Endothelial cell (in vitro differentiated cells): ENCODE measurements at regions not wholly inside any gene's neighbourhood (a gene's known extent, or its start where the extent isn't known, plus 50 kb on each side); places are given as distances from the start of the nearest gene placed in this dataset.

Experiments
- DNase-seq: peaks from one replicate; pipeline ENCODE4 v3.0.0; 2021; ENCODE audit warnings: low spot score
- H3K27ac Mint-ChIP-seq: one replicate; pipeline ENCODE4 v1.8.0; 2021; ENCODE audit warnings: mixed read lengths, inconsistent platforms; ENCODE audit not compliant: unreplicated experiment
- H3K27me3 Mint-ChIP-seq: one replicate; pipeline ENCODE4 v1.8.0; 2021; ENCODE audit warnings: mild to moderate bottlenecking, moderate library complexity, mixed read lengths, inconsistent platforms; ENCODE audit not compliant: unreplicated experiment
- H3K36me3 Mint-ChIP-seq: one replicate; pipeline ENCODE4 v1.8.0; 2021; ENCODE audit warnings: mild to moderate bottlenecking, low read depth, mixed read lengths, inconsistent platforms; ENCODE audit not compliant: unreplicated experiment
- H3K4me1 Mint-ChIP-seq: one replicate; pipeline ENCODE4 v1.8.0; 2021; ENCODE audit warnings: mild to moderate bottlenecking, mixed read lengths, inconsistent platforms; ENCODE audit not compliant: unreplicated experiment
- H3K4me3 Mint-ChIP-seq: one replicate; pipeline ENCODE4 v1.8.0; 2021; ENCODE audit warnings: mild to moderate bottlenecking, mixed read lengths, inconsistent platforms; ENCODE audit not compliant: unreplicated experiment
- H3K9me3 Mint-ChIP-seq: one replicate; pipeline ENCODE4 v1.8.0; 2021; ENCODE audit warnings: mixed read lengths, inconsistent platforms; ENCODE audit not compliant: unreplicated experiment
- TF ChIP-seq, protein P1 (sequence below): fragments of 200-600 bp; sonication (generic); IDR thresholded peaks from one replicate; pipeline ENCODE4 v1.5.0; 2021; ENCODE audit warnings: antibody characterized with exemption; ENCODE audit not compliant: unreplicated experiment

DNA sequence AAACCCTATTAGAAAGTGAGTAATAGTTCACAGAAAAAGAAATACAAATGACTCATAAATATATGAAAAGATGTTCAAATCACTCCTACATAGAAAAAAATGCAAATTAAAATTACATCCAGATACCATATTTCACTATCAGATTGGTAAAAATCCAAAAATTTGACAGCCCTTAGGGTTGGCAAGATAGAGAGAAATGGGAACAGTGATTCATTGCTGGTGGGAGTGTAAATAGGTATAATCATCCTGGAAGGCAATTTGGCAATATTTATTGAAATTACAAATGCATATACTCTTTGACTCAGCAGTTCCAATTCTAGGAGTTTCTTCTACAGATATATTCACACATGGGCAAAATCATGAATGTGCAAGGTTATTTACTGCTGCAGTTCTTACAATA lies 273.5 kb downstream of the NR2F1-AS1 start:
- H3K36me3 Mint-ChIP-seq, result no peaks in the 10 kb centered on the region
- no peaks in the 10 kb centered on the region for H3K9me3 Mint-ChIP-seq
- no peak for DNase-seq
- TF ChIP-seq, protein P1, sequence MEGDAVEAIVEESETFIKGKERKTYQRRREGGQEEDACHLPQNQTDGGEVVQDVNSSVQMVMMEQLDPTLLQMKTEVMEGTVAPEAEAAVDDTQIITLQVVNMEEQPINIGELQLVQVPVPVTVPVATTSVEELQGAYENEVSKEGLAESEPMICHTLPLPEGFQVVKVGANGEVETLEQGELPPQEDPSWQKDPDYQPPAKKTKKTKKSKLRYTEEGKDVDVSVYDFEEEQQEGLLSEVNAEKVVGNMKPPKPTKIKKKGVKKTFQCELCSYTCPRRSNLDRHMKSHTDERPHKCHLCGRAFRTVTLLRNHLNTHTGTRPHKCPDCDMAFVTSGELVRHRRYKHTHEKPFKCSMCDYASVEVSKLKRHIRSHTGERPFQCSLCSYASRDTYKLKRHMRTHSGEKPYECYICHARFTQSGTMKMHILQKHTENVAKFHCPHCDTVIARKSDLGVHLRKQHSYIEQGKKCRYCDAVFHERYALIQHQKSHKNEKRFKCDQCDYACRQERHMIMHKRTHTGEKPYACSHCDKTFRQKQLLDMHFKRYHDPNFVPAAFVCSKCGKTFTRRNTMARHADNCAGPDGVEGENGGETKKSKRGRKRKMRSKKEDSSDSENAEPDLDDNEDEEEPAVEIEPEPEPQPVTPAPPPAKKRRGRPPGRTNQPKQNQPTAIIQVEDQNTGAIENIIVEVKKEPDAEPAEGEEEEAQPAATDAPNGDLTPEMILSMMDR, result no peak
- no peak overlapping the region for H3K27ac Mint-ChIP-seq
- no peak overlapping the region for H3K4me3 Mint-ChIP-seq
- no peaks in the 10 kb centered on the region for H3K27me3 Mint-ChIP-seq
- peaks cover 25% of the 10 kb centered on the region for H3K4me1 Mint-ChIP-seq

DNA sequence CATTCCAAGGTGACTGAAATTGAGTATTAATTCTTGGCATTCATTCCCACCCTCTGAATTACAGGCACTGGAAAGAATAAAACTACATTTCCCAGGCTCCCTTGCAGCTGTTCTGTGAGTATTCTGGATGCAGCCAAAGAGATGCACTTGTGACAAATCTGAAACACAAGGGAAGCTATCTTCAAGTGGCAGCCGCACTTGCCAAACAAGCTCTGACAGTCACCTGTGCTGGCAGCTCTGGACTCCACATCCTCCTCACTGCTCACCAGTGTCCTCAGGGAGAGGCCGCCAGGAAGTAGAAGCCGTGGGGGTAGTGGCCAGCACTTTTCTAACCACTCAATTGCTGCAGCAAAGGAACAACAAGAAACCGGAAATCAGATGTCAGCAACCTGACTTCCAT lies 275.0 kb downstream of the NR2F1-AS1 start:
- H3K9me3 Mint-ChIP-seq, result no peaks in the 10 kb centered on the region
- H3K27ac Mint-ChIP-seq, result no peak overlapping the region
- H3K4me3 Mint-ChIP-seq, result no peak overlapping the region
- H3K4me1 Mint-ChIP-seq, result peaks cover 25% of the 10 kb centered on the region
- H3K27me3 Mint-ChIP-seq, result no peaks in the 10 kb centered on the region
- no peaks in the 10 kb centered on the region for H3K36me3 Mint-ChIP-seq
- TF ChIP-seq, protein P1, result no peak
- DNase-seq, result peak; percentile 7

DNA sequence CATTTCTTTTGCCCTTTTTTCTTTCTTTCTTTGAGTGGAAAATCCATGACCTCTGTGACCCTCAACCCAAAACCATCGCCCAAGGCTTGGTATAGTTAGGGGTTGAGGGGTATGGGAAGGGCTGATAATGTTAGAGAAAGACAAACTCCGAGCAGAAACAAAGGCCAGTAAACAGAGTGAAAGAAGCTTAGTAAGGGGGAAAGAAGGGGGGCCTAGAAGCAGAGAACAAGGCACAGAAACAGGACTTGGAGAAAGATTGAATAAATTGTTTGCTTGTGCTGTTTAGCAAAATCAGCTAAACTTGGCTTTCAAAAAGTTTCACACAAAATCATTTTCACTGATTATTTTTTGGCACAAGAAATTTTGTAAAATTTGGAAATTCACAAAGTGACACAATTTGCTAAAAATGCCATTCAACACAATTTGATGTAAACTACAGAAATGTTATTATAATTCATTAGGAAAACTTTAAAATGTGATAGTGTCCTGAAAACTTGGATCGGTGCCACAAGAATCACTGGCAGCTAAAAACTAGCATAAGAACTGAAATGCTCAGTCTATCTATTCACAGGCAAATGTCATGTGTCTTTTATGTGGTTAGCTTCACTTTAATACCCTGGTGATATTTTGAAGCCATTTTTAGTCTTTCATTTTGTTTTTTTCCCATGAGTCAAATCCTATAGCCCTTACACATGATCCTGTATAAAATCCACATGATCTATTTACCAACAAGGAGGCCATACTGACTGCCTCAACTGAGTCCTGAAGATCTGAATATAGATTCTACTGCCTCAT lies 276.4 kb downstream of the NR2F1-AS1 start:
- H3K27ac Mint-ChIP-seq, result no peak overlapping the region
- H3K9me3 Mint-ChIP-seq, result no peaks in the 10 kb centered on the region
- no peaks in the 10 kb centered on the region for H3K27me3 Mint-ChIP-seq
- no peak for DNase-seq
- no peak overlapping the region for H3K4me3 Mint-ChIP-seq
- TF ChIP-seq, protein P1, result no peak
- peaks cover 36% of the 10 kb centered on the region for H3K4me1 Mint-ChIP-seq
- H3K36me3 Mint-ChIP-seq, result no peaks in the 10 kb centered on the region

DNA sequence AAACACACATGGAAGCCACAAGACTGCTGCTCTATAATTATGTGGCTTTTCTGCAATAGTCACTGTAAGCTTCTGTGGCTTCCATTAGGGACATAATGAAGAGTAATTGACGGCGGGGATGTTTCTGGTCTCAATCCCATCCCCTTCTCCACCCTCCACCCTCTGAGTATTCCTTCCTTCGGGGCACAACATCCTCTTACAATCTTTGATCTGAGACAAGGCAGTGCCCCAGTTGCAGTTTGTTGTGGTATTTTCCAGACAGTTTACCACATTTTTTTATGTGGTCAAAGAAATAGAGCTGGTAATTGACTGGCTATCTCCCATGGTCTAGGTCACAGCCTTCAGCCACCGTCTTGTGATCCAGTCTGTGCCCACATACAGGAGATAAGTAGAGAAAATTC lies 277.7 kb downstream of the NR2F1-AS1 start:
- Mint-ChIP-seq H3K27me3 (no peaks in the 10 kb centered on the region), H3K36me3 (no peaks in the 10 kb centered on the region), H3K4me1 (peaks cover 38% of the 10 kb centered on the region), H3K27ac (no peak overlapping the region), H3K9me3 (no peaks in the 10 kb centered on the region), H3K4me3 (no peak overlapping the region)
- TF ChIP-seq, protein P1, result no peak
- DNase-seq, result no peak

DNA sequence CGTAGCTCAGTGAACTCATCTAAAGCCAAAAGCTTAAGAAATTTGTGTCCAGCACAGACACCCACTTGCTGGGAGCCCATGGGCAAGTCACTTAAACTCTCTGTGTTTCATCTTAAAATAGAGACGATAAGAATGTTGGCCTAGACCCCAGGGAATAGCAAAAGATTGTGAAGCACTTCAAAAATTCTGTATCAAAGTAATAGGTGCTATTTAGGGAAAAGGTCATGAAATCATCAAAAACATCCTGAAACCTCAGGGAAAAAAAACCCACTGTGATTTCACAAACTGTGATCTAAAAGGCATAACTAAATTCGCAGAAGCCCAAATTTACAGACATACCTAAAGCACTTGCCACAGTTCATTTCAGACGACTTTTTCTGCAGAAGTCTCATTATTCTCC lies 278.3 kb downstream of the NR2F1-AS1 start:
- Mint-ChIP-seq H3K36me3 (no peaks in the 10 kb centered on the region), H3K9me3 (no peaks in the 10 kb centered on the region), H3K27ac (no peak overlapping the region), H3K4me3 (no peak overlapping the region), H3K4me1 (peaks cover 38% of the 10 kb centered on the region), H3K27me3 (no peaks in the 10 kb centered on the region)
- DNase-seq, result no peak
- TF ChIP-seq, protein P1, result no peak
